HG03135 (cell line): ENCODE measurements at regions not wholly inside any gene's neighbourhood (a gene's known extent, or its start where the extent isn't known, plus 50 kb on each side); places are given as distances from the start of the nearest gene placed in this dataset.

Experiments used
- ATAC-seq: cut with Tn5 transposase; IDR thresholded peaks from one replicate; pipeline ENCODE4 v1.9.1; 2021; ENCODE audit warnings: mild to moderate bottlenecking, moderate library complexity; ENCODE audit not compliant: unreplicated experiment

DNA sequence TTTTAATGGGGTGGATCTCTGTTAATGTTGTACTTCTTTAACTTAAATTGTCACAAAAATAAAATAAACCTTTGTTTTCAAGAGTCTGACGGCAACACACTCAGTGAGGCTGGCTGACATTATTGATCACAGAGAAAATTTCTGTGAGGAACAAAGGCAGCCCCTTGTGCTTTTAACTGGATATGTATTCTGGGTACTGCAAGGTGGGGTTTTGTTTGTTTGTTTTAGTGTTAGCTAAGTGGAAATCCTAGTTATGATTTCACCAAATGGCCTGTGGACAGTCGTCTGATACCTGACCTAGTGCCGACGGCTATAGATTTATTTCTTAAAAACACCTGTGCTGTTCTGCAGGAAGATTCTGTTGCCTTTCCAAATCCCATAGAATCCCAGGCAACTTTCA lies 1329.5 kb upstream of the ZEB2 start:
- ATAC-seq: no peak

DNA sequence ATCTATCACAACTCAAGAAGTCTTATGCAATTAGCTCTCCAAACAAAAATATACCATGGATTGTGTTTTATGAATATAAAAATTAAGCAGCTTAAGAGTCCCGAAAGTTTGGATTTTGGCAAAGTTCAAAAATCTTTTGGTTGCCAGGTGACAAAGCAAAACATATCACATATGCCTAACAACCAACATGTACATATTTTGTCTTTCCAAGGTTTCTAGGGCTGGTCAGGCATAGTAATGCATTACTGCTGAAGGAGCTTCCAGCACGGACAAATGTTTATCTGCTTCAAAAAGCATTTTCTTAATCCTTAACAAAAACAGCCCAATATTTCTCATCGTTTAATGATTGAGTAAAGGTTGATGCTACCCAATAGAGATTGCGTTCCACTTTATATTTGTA lies 1327.1 kb upstream of the ZEB2 start:
- ATAC-seq: no peak

DNA sequence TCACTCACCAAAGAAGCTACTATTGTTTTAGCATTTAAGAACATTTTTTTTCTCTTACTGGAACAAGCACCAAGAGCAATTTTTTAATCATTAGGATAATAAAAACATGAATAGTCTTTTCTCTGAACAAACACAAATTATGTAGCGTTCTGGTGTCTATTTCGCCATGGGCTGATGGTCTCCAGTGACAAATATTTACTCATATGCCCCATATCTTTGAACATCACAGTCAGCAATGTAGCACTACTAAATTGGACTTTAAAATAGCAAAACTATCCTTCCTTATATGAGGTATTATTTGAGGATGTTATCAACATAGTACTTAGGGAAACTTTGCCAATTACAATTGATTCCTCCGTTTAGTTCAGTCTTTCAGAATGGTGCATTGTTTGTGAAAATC lies 1326.0 kb upstream of the ZEB2 start:
- no peak for ATAC-seq

DNA sequence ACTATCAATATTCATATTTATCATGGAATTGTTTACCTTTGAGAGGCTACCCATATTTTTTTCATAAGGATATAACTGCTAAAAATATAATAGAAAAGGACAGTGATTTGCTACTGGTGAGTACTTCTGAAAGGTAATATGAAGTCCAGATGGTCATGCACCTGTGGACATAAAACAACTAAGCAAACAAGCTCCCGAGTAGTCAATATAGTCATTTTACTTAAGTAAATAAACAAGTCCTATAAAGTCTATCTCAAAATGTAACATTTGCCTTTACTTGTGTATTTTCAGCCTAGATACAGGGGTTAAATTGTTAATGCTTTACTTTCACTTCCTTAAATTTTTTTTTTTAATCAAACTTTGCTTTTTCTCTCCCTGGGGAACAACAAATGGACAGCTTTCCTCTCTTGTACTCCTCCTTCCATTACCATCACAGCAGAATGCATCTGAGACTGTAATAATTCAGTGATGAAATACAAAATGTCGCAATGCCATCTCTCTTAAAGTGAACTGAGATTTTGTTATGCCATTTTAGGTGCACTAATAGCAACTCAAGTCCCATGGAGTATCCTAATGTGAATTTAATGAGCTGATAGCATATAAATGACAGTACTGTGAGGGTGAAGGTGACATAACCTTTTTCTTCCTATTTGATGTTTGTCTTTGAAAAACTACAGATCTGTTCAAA lies 1325.4 kb upstream of the ZEB2 start:
- ATAC-seq: no peak

DNA sequence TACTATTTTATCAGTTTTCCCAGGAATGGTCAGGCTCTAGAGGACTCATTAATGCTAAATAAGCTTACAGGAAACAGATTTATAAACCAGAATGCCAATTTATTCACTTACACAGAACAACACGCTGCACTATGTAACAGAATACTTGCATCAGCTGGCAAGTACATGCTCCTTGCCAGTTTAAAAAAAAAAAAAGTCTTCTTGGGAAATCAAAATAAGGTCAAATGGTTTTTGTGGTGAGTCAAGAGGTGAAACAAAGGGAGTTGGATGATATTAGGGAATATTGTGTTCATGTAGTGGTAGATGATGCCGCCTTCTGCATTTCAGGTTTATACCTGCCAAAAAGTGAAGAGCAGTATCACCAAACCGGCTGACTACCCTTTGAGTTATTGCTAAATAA lies 1322.1 kb upstream of the ZEB2 start:
- no peak for ATAC-seq

DNA sequence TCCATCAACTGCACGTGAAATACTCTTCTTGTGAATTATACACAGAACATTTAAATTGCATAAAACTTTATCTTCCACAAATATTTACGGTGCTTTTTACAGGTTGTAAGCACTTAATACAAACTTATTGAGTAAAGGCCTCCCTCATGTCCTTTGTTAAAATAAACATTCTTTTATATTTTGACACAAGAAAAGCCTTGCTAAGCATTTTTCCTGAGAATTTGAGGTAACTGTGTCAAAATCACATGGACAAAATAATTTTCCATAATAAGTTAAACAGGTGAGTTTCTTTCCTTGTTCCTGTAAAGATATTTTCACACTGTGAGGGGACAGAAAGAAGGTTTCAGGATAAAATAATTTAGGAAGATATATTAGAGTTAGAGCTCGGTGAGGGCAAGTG lies 1317.1 kb upstream of the ZEB2 start:
- no peak for ATAC-seq

DNA sequence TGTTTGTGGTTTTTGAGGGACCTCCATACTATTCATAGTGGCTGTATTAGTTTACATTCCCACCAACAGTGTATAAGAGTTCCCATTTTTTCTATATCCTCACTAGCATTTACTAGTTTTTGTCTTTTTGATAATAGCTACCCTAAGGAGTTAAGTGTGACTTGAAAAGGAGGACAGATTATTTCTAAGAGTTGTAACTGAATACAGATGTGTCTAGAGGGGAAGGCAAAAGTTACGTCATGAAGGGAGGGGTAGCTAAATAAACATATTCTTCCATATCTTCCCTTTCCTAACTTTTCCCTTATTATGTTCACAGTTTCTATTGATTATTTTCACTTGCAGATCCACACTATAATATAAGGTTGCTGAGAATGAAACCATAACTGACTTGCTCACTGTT lies 1315.7 kb upstream of the ZEB2 start:
- no peak for ATAC-seq

DNA sequence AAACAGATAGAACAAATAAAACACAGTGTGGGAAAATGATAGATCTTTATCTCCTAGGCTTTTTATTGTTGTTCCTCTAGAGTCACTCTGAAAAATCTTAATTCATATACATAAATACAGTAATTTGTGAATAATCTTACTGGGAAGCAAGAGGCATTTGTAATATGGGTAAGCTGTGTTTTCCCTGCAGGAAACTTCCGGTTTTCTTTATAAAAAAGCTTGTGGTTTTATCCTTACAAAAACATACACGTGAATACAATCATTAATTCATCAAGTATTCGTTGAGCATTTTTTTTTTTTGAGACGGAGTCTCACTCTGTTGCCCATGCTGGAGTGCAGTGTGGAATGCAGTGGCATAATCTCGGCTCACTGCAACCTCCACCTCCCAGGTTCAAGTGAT lies 1312.8 kb upstream of the ZEB2 start:
- no peak for ATAC-seq

DNA sequence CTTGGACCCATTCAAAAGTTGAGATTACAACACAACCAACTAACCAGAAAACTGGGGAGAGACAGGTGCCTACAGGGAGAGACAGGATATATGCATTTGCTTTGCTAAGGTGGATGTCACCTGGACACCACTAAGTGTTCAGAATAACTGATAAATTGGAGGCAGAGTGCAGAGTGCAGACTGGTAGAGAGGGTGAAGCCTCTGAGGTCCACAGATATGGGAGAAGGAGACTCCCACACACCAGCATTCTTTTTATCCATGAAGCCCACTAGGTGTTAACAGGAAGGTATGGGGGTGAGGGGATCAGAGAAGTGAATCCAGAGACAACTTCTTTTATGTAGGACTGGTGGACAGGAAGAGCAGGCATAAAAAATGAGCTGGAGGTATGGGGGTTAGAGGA lies 1310.0 kb upstream of the ZEB2 start:
- no peak for ATAC-seq

DNA sequence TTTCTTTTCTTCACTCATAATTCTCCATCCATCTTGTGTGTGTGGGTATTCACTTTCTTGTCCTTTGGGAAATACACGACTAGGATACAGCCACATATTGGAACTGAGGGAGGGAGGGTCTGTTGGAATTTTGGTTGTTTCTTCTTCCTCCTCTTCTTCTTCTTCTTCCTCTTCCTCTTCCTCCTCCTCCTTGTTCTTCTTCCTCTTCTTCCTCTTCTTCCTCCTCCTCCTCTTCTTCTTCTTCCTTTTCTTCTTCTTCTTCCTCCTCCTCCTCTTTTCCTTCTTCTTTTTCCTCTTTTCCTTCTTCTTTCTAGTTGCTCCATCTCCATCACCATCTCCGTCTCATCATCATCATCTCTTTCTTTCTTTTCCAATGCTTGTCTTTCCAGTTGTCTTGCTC lies 1307.3 kb upstream of the ZEB2 start:
- ATAC-seq: no peak

DNA sequence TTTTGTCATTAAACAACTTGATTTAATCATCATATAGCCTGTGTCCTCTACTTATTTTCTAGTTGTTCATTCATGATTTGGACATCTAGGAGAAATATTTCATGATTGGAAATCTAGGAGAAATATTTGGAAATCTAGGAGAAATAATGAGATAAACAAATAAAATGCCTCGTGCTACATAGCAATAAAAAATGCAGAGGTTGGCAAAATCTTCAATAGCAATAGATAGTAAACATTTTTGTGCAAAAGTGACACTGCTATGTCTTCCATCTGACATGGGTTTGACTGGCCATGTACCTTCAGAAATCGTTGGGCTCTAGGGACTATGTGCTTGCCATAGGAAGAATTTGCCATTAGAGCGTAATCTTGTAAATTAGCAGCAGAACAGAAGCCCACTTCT lies 1304.5 kb upstream of the ZEB2 start:
- no peak for ATAC-seq

DNA sequence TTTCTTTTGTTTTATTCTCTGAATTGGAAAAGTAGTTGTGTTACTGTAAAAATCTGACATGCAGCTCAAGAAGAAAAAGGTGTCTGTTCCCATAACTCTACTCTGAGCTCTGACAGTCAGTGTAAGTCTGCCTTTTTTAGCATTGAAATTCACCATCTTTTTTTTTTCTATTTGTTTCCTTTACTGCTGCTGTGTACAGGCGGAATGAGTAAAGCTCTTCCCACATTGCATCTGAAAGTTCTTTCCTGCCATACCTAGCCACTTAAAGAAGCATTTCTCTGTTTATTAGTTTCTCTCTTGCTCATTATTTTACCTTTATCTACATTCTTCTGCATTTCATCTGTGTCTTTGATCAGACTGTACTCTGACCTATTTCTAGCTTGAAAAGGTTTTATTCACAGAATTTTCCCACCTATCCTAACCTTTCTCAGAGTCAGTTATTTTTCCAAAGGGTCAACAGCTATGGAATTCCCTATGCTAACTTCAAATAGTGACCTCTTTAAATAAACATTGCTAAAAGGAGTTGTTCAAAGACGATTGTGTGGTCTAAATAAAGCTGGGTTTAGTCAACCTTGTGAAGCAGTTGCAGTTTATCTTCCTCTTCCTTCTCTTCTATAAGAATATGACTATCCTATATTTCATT lies 1303.1 kb upstream of the ZEB2 start:
- ATAC-seq: no peak

DNA sequence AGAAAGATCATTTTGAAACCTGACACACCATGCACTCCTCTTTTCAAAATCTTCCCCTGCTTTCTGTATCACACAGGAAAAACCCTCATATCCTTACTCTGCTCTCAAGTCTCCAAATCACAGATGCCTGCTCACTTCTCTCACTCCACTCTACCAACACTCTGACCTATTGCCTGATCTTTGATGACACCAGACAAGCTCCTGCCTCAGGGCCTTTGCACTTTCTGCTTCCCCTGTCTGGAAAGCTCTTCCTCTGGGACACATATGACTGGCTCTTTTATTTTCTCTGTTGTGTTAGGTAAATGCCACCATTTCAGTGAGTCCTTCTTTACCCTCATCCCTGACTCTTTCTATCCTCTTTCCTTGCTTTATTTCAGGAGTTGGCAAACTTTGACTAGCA lies 1300.7 kb upstream of the ZEB2 start:
- no peak for ATAC-seq

DNA sequence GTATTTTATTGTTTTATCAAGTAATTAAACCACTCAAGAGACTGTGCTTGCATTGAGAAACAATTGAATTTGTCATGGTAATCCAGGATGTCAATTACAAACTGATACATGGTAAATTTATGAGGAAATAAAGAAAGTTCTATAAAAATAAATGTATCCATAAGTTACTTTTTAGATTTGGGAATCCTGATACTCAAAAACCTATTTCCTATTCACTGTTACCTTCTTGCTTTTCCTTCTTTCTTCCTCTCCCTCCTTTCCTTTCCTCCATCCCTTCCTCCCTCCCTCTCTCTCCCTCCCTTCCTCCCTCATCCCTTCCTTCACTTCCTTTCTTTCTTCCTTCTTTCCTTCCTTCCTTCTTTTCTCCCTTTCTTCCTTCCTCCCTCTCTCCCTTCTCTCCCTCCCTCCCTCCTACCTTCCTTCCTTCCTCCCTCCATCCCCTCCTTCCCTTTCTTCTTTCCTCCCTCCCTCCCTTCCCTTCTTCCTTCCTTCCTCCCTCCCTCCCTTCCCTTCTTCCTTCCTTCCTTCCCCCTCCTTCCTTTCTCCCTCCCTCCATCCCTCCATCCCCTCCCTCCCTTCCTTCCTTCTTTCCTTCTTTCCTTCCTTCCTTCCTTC lies 1299.1 kb upstream of the ZEB2 start:
- no peak for ATAC-seq

DNA sequence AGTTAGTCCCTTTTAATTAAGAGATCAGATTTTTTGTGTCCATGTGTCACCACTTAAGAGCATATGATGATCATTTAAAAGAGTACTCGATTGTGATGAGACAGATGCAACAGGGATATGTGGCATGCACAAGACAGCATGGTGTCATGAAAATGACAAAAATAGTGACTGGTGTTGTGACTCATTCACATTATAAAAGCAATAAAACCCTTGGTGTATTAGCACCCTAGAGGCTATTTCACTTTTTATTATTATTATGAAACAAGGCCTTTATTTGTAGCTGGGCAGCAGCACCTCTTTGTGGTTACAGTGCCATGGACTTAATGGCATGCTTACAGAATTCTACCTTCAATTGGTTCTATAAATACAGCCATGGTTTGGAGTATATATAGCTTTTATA lies 1296.0 kb upstream of the ZEB2 start:
- ATAC-seq: no peak

DNA sequence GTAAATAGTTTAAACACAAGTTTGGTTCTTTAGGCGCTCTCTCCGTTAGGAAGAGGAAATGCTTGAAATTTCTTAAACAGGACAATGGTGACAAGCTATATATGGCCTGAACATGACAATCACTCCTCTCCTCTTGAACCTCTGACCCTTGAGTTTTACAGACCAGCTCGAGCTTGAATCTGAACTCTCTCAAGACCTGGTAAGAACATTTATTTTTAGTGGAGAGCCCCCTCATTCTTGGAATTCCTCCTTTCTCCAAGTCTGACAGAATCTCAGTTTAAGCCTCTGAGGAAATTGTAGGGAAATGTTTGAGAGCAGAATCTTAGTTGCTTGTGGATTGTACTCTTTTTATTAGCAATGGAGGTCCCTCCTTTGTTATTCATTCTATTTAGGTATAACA lies 1293.6 kb upstream of the ZEB2 start:
- ATAC-seq: no peak

DNA sequence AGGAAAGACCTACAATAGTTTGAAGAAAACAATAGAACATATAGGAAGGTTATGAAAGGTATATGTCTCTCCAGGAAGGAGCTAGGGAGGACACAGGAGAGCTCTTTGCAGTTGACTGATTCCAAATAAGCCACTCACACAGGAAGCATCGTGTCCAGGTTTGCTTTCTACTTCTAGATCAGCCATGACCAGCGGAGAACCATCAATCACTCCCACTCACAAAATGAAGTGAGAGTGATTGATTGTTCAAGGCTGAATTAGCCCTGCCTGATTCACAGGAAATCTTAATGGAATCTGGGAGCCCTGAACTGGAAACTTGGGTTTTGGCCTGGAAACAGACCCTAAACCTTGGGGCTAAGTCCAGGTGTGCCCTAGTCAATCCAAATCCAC lies 1292.2 kb upstream of the ZEB2 start:
- no peak for ATAC-seq

DNA sequence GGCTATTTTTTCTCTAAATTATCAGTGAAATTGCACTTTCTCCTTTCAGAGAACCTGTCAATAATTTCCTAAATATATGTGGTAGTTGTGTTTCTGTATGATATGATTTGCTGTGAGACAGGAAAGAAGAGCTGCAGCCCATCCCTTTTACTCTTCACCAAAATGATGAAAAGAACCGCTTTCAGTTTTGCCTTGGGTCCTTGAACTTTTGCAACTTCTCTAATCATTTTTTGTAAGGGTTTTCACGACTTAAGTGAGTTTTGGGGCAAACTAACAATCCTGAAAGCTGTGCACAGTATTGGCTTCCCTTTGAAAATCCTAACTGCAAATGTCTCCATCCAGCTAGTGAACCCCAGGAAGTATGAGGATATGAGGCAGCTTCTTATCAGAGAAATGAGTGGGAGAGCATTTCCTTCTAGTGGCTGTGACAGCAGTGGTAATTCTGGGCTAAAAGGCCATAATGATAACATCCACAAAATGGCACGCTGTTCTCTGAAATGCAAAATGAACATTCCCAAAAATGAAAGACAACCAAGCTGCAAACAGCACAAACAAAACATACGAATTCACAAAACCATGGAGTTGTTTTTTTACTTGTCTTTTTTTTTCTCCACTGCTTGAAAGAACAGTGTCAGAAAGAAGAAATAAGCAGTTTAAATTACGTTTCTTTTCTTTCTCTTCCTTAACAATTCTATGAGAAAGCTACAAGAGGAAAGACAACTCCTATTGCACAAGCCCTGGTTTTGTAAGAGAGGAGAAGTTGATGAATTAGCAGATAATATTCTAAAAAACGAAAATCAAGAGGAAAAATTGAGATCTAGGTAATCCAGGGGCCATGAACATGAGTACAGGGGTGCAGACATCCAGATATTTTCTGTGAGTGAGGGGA lies 1291.6 kb upstream of the ZEB2 start:
- no peak for ATAC-seq

DNA sequence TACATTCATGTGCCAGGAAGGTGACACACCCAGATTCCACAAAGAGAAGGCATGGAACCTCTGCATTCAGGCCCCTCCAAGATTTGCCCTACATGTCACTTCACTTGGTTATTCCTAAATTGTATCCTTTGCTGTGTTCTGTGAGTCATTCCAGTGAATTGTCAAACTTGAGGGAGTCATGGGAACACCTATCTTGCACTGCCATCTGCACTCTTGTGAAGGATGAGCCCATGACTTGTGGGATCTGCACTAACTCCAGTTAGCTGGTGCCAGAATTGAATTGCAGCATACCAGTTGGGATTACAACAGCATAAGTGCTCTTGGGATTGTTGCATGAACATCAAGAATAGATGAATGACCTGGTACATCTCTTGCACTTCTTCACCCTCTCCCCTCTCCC lies 1288.0 kb upstream of the ZEB2 start:
- no peak for ATAC-seq

DNA sequence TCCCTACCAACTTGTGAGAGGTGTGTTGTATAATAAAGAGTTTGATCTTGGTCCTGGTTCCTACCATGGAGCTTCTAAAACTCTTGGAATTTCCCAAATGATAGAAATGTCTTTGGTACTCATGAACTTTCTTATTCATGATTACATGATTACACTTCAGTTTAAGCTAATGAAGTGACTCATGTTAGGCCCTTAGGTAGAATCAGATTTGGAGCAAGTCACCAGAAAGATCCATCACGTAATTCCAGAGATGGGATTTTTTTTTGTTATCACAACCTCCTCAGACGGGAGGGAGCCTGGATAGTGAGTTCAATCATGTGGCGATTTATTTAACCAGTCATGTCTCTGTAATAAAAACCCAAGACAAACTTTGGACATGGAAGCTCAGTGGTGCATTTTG lies 1287.6 kb upstream of the ZEB2 start:
- no peak for ATAC-seq

DNA sequence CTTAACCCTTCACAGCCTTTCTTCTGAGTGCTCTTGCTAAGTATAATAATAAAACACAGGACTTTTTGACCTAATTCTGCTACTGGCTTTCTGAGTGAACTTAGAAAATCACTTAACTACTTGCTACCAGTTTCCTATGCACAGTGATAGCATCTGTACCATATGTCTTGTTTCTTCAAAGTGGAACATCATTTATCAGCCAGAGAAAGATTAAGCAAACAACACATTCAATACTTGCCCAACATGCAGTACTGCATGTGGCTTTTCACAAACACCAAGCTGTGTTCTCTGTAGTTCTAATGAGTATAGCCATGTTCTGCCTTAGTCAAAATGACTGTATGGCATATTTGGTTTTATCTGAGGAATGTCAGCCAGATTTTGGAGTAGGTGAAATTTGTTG lies 1286.6 kb upstream of the ZEB2 start:
- no peak for ATAC-seq

DNA sequence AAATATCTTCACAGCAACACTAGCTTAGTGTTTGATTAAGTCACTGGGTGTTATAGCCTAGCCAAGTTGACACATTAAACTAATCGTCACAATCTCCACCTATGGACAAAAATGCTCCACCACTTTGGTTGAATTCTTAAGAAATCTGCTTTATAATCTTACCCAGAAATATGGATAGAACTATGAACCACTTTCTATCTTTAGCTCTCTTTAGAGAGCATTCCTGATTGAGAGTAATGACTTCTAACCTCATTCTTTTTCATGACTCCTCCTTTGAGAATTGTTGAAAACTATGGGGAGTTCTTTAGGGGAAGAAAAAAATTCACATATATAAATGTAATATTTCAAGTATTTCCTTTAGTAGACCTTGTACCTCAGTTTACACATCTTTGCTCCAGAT lies 1282.2 kb upstream of the ZEB2 start:
- ATAC-seq: no peak
